ENCODE measurements at regions not wholly inside any gene's neighbourhood (a gene's known extent, or its start where the extent isn't known, plus 50 kb on each side); places are given as distances from the start of the nearest gene placed in this dataset.

- peaks cover 0 to 5% of the 10 kb centered on the region in 2 experiments for H3K36me3 ChIP-seq (replicated peaks in 1 of 2; ENCODE audit: control insufficient read depth in 1 of 2, insufficient read depth in 2 of 2, low read length in 1 of 2)
- POLR2A ChIA-PET = no interaction called here
- TF ChIP-seq MEF2A (IDR thresholded peaks at IDR 0.05; ENCODE audit: borderline replicate concordance, low read depth) = no peak
Observed at GRCh38 chr4:123209436-123209835, 187.2 kb upstream of the SPRY1 start.

GRCh38 chr4:123215536-123215935 is 181.1 kb upstream of the SPRY1 start:
- H3K4me1 ChIP-seq (ENCODE audit: control insufficient read depth in 1 of 2, insufficient read depth in 2 of 2, low read depth in 1 of 2, low read length in 1 of 2) = peaks cover 0 to 10% of the 10 kb centered on the region in 2 experiments; a peak in 1 of 4 replicates
- H2AFZ ChIP-seq (ENCODE audit: low read depth) = no peak overlapping the region
- H4K20me1 ChIP-seq (ENCODE audit: insufficient read depth) = no peaks in the 10 kb centered on the region
- H3K79me2 ChIP-seq (ENCODE audit: insufficient read depth) = no peaks in the 10 kb centered on the region
- H3K27me3 ChIP-seq (ENCODE audit: insufficient read depth) = no peaks in the 10 kb centered on the region
- 84% methylated on average over 1 of the region's 1 CpG for whole genome bisulfite sequencing (ENCODE audit: low lambda C conversion rate)
- no peak overlapping the region for H3K9ac ChIP-seq
- ChIA-PET POLR2A (no interaction called here), CTCF (no interaction called here)
- H3K4me2 ChIP-seq = no peak overlapping the region
- H3K9me2 ChIP-seq = no peaks in the 10 kb centered on the region
- no peaks in the 10 kb centered on the region for H3K9me3 ChIP-seq
- H3F3A ChIP-seq (replicated peaks; ENCODE audit: insufficient read depth) = no peaks in the 10 kb centered on the region
- H3K36me3 ChIP-seq (replicated peaks in 1 of 2; ENCODE audit: control insufficient read depth in 1 of 2, insufficient read depth in 2 of 2, low read length in 1 of 2) = no peaks in the 10 kb centered on the region
- H3K27ac ChIP-seq (ENCODE audit: low read depth in 2 of 2, low read length in 1 of 2) = no peak overlapping the region
- TF ChIP-seq TAF1 (IDR thresholded peaks at IDR 0.05; ENCODE audit: borderline replicate concordance, low read depth, low read length) (no peak), PBX3 (IDR thresholded peaks at IDR 0.05) (no peak), TCF12 (IDR thresholded peaks at IDR 0.05) (no peak), FOXJ3 (CRISPR knock-in tag; IDR thresholded peaks at IDR 0.05) (no peak), SMC3 (IDR thresholded peaks at IDR 0.05; ENCODE audit: low read depth, low read length) (no peak), SIN3A (IDR thresholded peaks at IDR 0.05; ENCODE audit: borderline replicate concordance, low read depth, low read length) (no peak), ZBTB33 (IDR thresholded peaks at IDR 0.05; ENCODE audit: borderline replicate concordance, low read depth) (no peak), NRF1 (IDR thresholded peaks at IDR 0.05; ENCODE audit: low read depth, low read length) (no peak), FOXM1 (IDR thresholded peaks at IDR 0.05; ENCODE audit: low read depth) (no peak), YY1 (IDR thresholded peaks at IDR 0.05; ENCODE audit: low read depth) (no peak), POLR2AphosphoS5 (IDR thresholded peaks at IDR 0.05; ENCODE audit: low read depth, low read length) (no peak), CHD2 (IDR thresholded peaks at IDR 0.05; ENCODE audit: low read length, partially characterized antibody) (no peak)
- TF ChIP-seq, protein P1, sequence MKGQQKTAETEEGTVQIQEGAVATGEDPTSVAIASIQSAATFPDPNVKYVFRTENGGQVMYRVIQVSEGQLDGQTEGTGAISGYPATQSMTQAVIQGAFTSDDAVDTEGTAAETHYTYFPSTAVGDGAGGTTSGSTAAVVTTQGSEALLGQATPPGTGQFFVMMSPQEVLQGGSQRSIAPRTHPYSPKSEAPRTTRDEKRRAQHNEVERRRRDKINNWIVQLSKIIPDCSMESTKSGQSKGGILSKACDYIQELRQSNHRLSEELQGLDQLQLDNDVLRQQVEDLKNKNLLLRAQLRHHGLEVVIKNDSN (IDR thresholded peaks at IDR 0.05; ENCODE audit: borderline replicate concordance, low read depth) = no peak
- DNase-seq = no peak
- no peak overlapping the region for H3K4me3 ChIP-seq (ENCODE audit: low read depth in 2 of 2, low read length in 1 of 2)

More at GRCh38 chr4:123209436-123209835, 187.2 kb upstream of the SPRY1 start:
- 92% methylated on average over 4 of the region's 4 CpGs for WGBS (ENCODE audit: low lambda C conversion rate)
- no peaks in the 10 kb centered on the region for H3K4me1 ChIP-seq (ENCODE audit: control insufficient read depth in 1 of 2, insufficient read depth in 2 of 2, low read depth in 1 of 2, low read length in 1 of 2)
- H4K20me1 ChIP-seq (ENCODE audit: insufficient read depth) = no peaks in the 10 kb centered on the region
- no peak overlapping the region for H3K4me2 ChIP-seq
- no peaks in the 10 kb centered on the region for H3K9me2 ChIP-seq
- DNase-seq = no peak
- CTCF ChIA-PET = no interaction called here
- H3K9ac ChIP-seq = no peak overlapping the region
- no peaks in the 10 kb centered on the region for H3K9me3 ChIP-seq
- no peak overlapping the region for H2AFZ ChIP-seq (ENCODE audit: low read depth)
- H3K4me3 ChIP-seq (ENCODE audit: low read depth in 2 of 2, low read length in 1 of 2) = no peak overlapping the region
- H3K27me3 ChIP-seq (ENCODE audit: insufficient read depth) = no peaks in the 10 kb centered on the region
- no peak overlapping the region for H3K27ac ChIP-seq (ENCODE audit: low read depth in 2 of 2, low read length in 1 of 2)
- no peaks in the 10 kb centered on the region for H3F3A ChIP-seq (replicated peaks; ENCODE audit: insufficient read depth)
- no peaks in the 10 kb centered on the region for H3K79me2 ChIP-seq (ENCODE audit: insufficient read depth)

Data from SK-N-SH (cell line).